ENCODE measurements at regions not wholly inside any gene's neighbourhood (a gene's known extent, or its start where the extent isn't known, plus 50 kb on each side); places are given as distances from the start of the nearest gene placed in this dataset. TPM values are rescaled to one million over a fixed set of nuclear protein-coding genes. Genes with fewer than 3 reads are reported as not detected.

- Histone ChIP-seq H3K4me3 (ENCODE audit: insufficient read depth in 1 of 2, low read depth in 1 of 2, low read length in 2 of 2) (no peak overlapping the region), H2BK5ac (ENCODE audit: low read depth, low read length, poor library complexity, severe bottlenecking) (no peak overlapping the region), H3K4me1 (ENCODE audit: control insufficient read depth, insufficient read depth, low read depth, low read length) (no peaks in the 10 kb centered on the region), H2BK15ac (ENCODE audit: low read depth, poor library complexity, severe bottlenecking) (no peak overlapping the region), H2BK120ac (ENCODE audit: low read depth, low read length) (no peak overlapping the region), H4K8ac (ENCODE audit: low read length) (no peak overlapping the region), H3K9me3 (ENCODE audit: control insufficient read depth, low read length) (no peaks in the 10 kb centered on the region), H3K4ac (ENCODE audit: low read depth in 1 of 2, low read length in 2 of 2) (no peak overlapping the region), H2BK12ac (ENCODE audit: low read length in 2 of 2) (no peak overlapping the region), H3K9ac (ENCODE audit: low read length) (no peak overlapping the region), H3K18ac (ENCODE audit: low read depth in 1 of 2, low read length in 2 of 2) (no peak overlapping the region), H3K27ac (ENCODE audit: low read length, poor library complexity, severe bottlenecking) (no peak overlapping the region), H2AK5ac (ENCODE audit: low read length, severe bottlenecking) (no peak overlapping the region), H3K36me3 (ENCODE audit: control insufficient read depth in 1 of 2, insufficient read depth in 2 of 2, low read depth in 1 of 2, low read length in 2 of 2) (no peaks in the 10 kb centered on the region), H3K4me2 (ENCODE audit: low read length, poor library complexity, severe bottlenecking) (no peak overlapping the region), H4K91ac (ENCODE audit: low read length) (no peak overlapping the region), H3K23ac (ENCODE audit: low read length in 2 of 2) (no peak overlapping the region), H2AFZ (ENCODE audit: low read depth, low read length) (no peak overlapping the region), H3K79me1 (replicated peaks; ENCODE audit: low read length, poor library complexity, severe bottlenecking) (no peaks in the 10 kb centered on the region), H3K14ac (ENCODE audit: low read length in 2 of 2) (no peak overlapping the region), H3K27me3 (ENCODE audit: control insufficient read depth in 1 of 2, insufficient read depth in 1 of 2, low read length in 2 of 2) (peaks cover 0 to 23% of the 10 kb centered on the region in 2 experiments)
- no peak for DNase-seq
- WGBS = 89% methylated on average over 5 of the region's 5 CpGs
Observed at GRCh38 chr17:62125307-62125706, 60.2 kb upstream of the MED13 start.

GRCh38 chr17:62121025-62121730 lies 56.1 kb upstream of the MED13 start:
- WGBS = 32% methylated on average over 2 of the region's 4 CpGs
- no peak for DNase-seq
- Histone ChIP-seq H2AFZ (ENCODE audit: low read depth, low read length) (no peak overlapping the region), H3K14ac (ENCODE audit: low read length in 2 of 2) (no peak overlapping the region), H3K23ac (ENCODE audit: low read length in 2 of 2) (no peak overlapping the region), H3K4me3 (ENCODE audit: insufficient read depth in 1 of 2, low read depth in 1 of 2, low read length in 2 of 2) (no peak overlapping the region), H2BK5ac (ENCODE audit: low read depth, low read length, poor library complexity, severe bottlenecking) (no peak overlapping the region), H3K18ac (ENCODE audit: low read depth in 1 of 2, low read length in 2 of 2) (no peak overlapping the region), H3K27ac (ENCODE audit: low read length, poor library complexity, severe bottlenecking) (no peak overlapping the region), H4K8ac (ENCODE audit: low read length) (no peak overlapping the region), H2BK120ac (ENCODE audit: low read depth, low read length) (no peak overlapping the region), H3K36me3 (ENCODE audit: control insufficient read depth in 1 of 2, insufficient read depth in 2 of 2, low read depth in 1 of 2, low read length in 2 of 2) (no peaks in the 10 kb centered on the region), H3K9me3 (ENCODE audit: control insufficient read depth, low read length) (no peaks in the 10 kb centered on the region), H3K27me3 (ENCODE audit: control insufficient read depth in 1 of 2, insufficient read depth in 1 of 2, low read length in 2 of 2) (peaks cover 0 to 26% of the 10 kb centered on the region in 2 experiments), H2BK12ac (ENCODE audit: low read length in 2 of 2) (no peak overlapping the region), H3K4me1 (ENCODE audit: control insufficient read depth, insufficient read depth, low read depth, low read length) (no peaks in the 10 kb centered on the region), H3K4ac (ENCODE audit: low read depth in 1 of 2, low read length in 2 of 2) (no peak overlapping the region), H3K4me2 (ENCODE audit: low read length, poor library complexity, severe bottlenecking) (no peak overlapping the region), H2BK15ac (ENCODE audit: low read depth, poor library complexity, severe bottlenecking) (no peak overlapping the region), H2AK5ac (ENCODE audit: low read length, severe bottlenecking) (no peak overlapping the region), H4K91ac (ENCODE audit: low read length) (no peak overlapping the region), H3K79me1 (replicated peaks; ENCODE audit: low read length, poor library complexity, severe bottlenecking) (no peaks in the 10 kb centered on the region), H3K9ac (ENCODE audit: low read length) (no peak overlapping the region)

- Histone ChIP-seq H3K36me3 (ENCODE audit: control insufficient read depth in 1 of 2, insufficient read depth in 2 of 2, low read depth in 1 of 2, low read length in 2 of 2) (no peaks in the 10 kb centered on the region), H4K8ac (ENCODE audit: low read length) (no peak overlapping the region), H3K4me3 (ENCODE audit: insufficient read depth in 1 of 2, low read depth in 1 of 2, low read length in 2 of 2) (no peak overlapping the region), H2AFZ (ENCODE audit: low read depth, low read length) (no peak overlapping the region), H4K91ac (ENCODE audit: low read length) (no peak overlapping the region), H2BK5ac (ENCODE audit: low read depth, low read length, poor library complexity, severe bottlenecking) (no peak overlapping the region), H2BK15ac (ENCODE audit: low read depth, poor library complexity, severe bottlenecking) (no peak overlapping the region), H3K9me3 (ENCODE audit: control insufficient read depth, low read length) (no peaks in the 10 kb centered on the region), H3K4me2 (ENCODE audit: low read length, poor library complexity, severe bottlenecking) (no peak overlapping the region), H2BK120ac (ENCODE audit: low read depth, low read length) (no peak overlapping the region), H3K4ac (ENCODE audit: low read depth in 1 of 2, low read length in 2 of 2) (no peak overlapping the region), H3K23ac (ENCODE audit: low read length in 2 of 2) (no peak overlapping the region), H3K14ac (ENCODE audit: low read length in 2 of 2) (no peak overlapping the region), H3K4me1 (ENCODE audit: control insufficient read depth, insufficient read depth, low read depth, low read length) (no peaks in the 10 kb centered on the region), H2BK12ac (ENCODE audit: low read length in 2 of 2) (no peak overlapping the region), H3K9ac (ENCODE audit: low read length) (no peak overlapping the region), H2AK5ac (ENCODE audit: low read length, severe bottlenecking) (no peak overlapping the region), H3K27me3 (ENCODE audit: control insufficient read depth in 1 of 2, insufficient read depth in 1 of 2, low read length in 2 of 2) (peaks cover 0 to 18% of the 10 kb centered on the region in 2 experiments), H3K18ac (ENCODE audit: low read depth in 1 of 2, low read length in 2 of 2) (no peak overlapping the region), H3K79me1 (replicated peaks; ENCODE audit: low read length, poor library complexity, severe bottlenecking) (no peaks in the 10 kb centered on the region), H3K27ac (ENCODE audit: low read length, poor library complexity, severe bottlenecking) (no peak overlapping the region)
- 86% methylated on average over 2 of the region's 2 CpGs for WGBS
- no peak for DNase-seq
Observed at GRCh38 chr17:62119373-62119772, 54.3 kb upstream of the MED13 start.

Small RNAs in the stretch of these regions (small RNA-seq; reads per million reads assigned to genes)
- not detected for gene RF00019 (ENCODE audit: low read depth)

Data from mesenchymal stem cell (in vitro differentiated cells and primary cell).